H1 (cell line): ENCODE measurements at regions not wholly inside any gene's neighbourhood (a gene's known extent, or its start where the extent isn't known, plus 50 kb on each side); places are given as distances from the start of the nearest gene placed in this dataset.

Experiments
- CTCF ChIA-PET: fragments of 300-600 bp; sonication (Branson Sonifier 250); formaldehyde crosslinking; loops from one replicate; lab custom pipeline; 2021; ENCODE audit not compliant: partially characterized antibody; lab: Charles Lee
- POLR2A ChIA-PET: fragments of 300-600 bp; sonication (Branson Sonifier 250); formaldehyde crosslinking; loops from one replicate; lab custom pipeline; 2021; ENCODE audit warnings: inconsistent platforms; ENCODE audit not compliant: partially characterized antibody; lab: Charles Lee
- DNase-seq, 2 experiments: peaks; one replicate each; pipeline versions ENCODE4 v3.0.0 to v3.0.0-alpha.2; 2010 to 2022; ENCODE audit warnings: low spot score in 2 of 2, low read depth in 1 of 2, mixed read lengths in 1 of 2
- FAIRE-seq: peaks from 2 replicates; lab custom pipeline; 2011; peaks lifted over from hg19 to GRCh38; lab: Jason Lieb, UNC
- H2AFZ ChIP-seq: 2 replicates; pipeline ENCODE4 v1.8.1; 2012; ENCODE audit warnings: low read length, inconsistent platforms
- H2AK5ac ChIP-seq: 2 replicates; pipeline ENCODE4 v1.6.1; 2013; ENCODE audit warnings: low read depth, low read length
- H2BK120ac ChIP-seq: replicated peaks from 2 replicates; pipeline ENCODE3; 2013; ENCODE audit warnings: low read depth, low read length, inconsistent platforms
- H2BK12ac ChIP-seq: 2 replicates; pipeline ENCODE4 v1.6.1; 2013; ENCODE audit warnings: low read depth, low read length
- H2BK15ac ChIP-seq: 2 replicates; pipeline ENCODE4 v1.6.1; 2013; ENCODE audit warnings: low read length
- H2BK20ac ChIP-seq: 2 replicates; pipeline ENCODE4 v1.6.1; 2013; ENCODE audit warnings: low read length
- H2BK5ac ChIP-seq: 2 replicates; pipeline ENCODE4 v1.6.1; 2013; ENCODE audit warnings: low read depth, low read length
- H3K14ac ChIP-seq: 2 replicates; pipeline ENCODE4 v1.6.1; 2013; ENCODE audit warnings: inconsistent platforms; ENCODE audit not compliant: insufficient read length
- H3K18ac ChIP-seq: 2 replicates; pipeline ENCODE4 v1.6.1; 2013; ENCODE audit warnings: low read length; ENCODE audit errors: extremely low read depth
- H3K23ac ChIP-seq: 2 replicates; pipeline ENCODE4 v1.6.1; 2013; ENCODE audit warnings: inconsistent platforms; ENCODE audit not compliant: insufficient read length
- H3K23me2 ChIP-seq: 2 replicates; pipeline ENCODE4 v1.6.1; 2013; ENCODE audit warnings: low read depth, low read length
- H3K27ac ChIP-seq: 2 replicates; pipeline ENCODE4 v1.6.1; 2011; ENCODE audit warnings: low read depth, low read length, inconsistent platforms
- H3K27me3 ChIP-seq, 4 experiments: replicated peaks in 1 of 4; 1 replicate in 1 of 4; 2 replicates in 3 of 4; pipeline versions ENCODE4 v1.6.1 to v1.8.1; 2011 to 2013; ENCODE audit warnings: low read length in 3 of 4, mild to moderate bottlenecking in 3 of 4, inconsistent platforms in 2 of 4, mixed read lengths in 2 of 4, moderate library complexity in 1 of 4; ENCODE audit not compliant: control insufficient read depth in 3 of 4, insufficient read depth in 3 of 4; ENCODE audit errors: extremely low read depth in 1 of 4
- H3K36me3 ChIP-seq, 4 experiments: 2 replicates each; pipeline versions ENCODE4 v1.6.1 to v1.8.1; 2011 to 2013; ENCODE audit warnings: mild to moderate bottlenecking in 4 of 4, low read length in 3 of 4, moderate library complexity in 2 of 4, control low read depth in 1 of 4, inconsistent platforms in 1 of 4; ENCODE audit not compliant: insufficient read depth in 4 of 4, control insufficient read depth in 2 of 4
- H3K4ac ChIP-seq: replicated peaks from 2 replicates; pipeline ENCODE3; 2013; ENCODE audit warnings: low read length, low read depth, mixed read lengths, inconsistent platforms; ENCODE audit not compliant: insufficient read length
- H3K4me1 ChIP-seq, 4 experiments: replicated peaks in 1 of 4; 1 replicate in 1 of 4; 2 replicates in 3 of 4; pipeline versions ENCODE4 v1.6.1 to v1.8.1; 2011 to 2013; ENCODE audit warnings: low read length in 3 of 4, inconsistent platforms in 2 of 4, mixed read lengths in 1 of 4; ENCODE audit not compliant: insufficient read depth in 4 of 4, control insufficient read depth in 3 of 4
- H3K4me2 ChIP-seq, 2 experiments: 2 replicates each; pipeline versions ENCODE4 v1.6.1 to v1.8.1; 2011 to 2013; ENCODE audit warnings: low read depth in 2 of 2, low read length in 2 of 2, control low read depth in 1 of 2, inconsistent platforms in 1 of 2, mild to moderate bottlenecking in 1 of 2; ENCODE audit not compliant: insufficient read depth in 1 of 2
- H3K4me3 ChIP-seq, 4 experiments: fragments of 200-600, 300-600 bp in 1 of 4; sonication (generic), shearing (Covaris generic), sonication (Bioruptor Twin) in 1 of 4; 2 replicates each; pipeline versions ENCODE4 v1.5.1 to v1.8.1; 2011 to 2016; ENCODE audit warnings: low read length in 4 of 4, low read depth in 3 of 4, control low read depth in 2 of 4, inconsistent platforms in 2 of 4, mild to moderate bottlenecking in 2 of 4, mixed read lengths in 1 of 4, moderate library complexity in 1 of 4; ENCODE audit not compliant: insufficient read depth in 2 of 4; ENCODE audit errors: extremely low read depth in 1 of 4
- H3K56ac ChIP-seq: replicated peaks from 2 replicates; pipeline ENCODE3; 2013; ENCODE audit warnings: low read depth, mild to moderate bottlenecking, mixed read lengths, low read length, inconsistent platforms; ENCODE audit not compliant: insufficient read length
- H3K79me1 ChIP-seq: 2 replicates; pipeline ENCODE4 v1.6.1; 2013; ENCODE audit warnings: low read depth, low read length, control low read depth
- H3K79me2 ChIP-seq, 2 experiments: 2 replicates each; pipeline versions ENCODE4 v1.6.1 to v1.8.1; 2012 to 2013; ENCODE audit warnings: low read length in 2 of 2, mild to moderate bottlenecking in 2 of 2, inconsistent platforms in 1 of 2; ENCODE audit not compliant: insufficient read depth in 2 of 2, control insufficient read depth in 1 of 2
- H3K9ac ChIP-seq, 4 experiments: replicated peaks in 1 of 4; 1 replicate in 1 of 4; 2 replicates in 3 of 4; pipeline versions ENCODE4 v1.6.1 to v1.8.1; 2011 to 2013; ENCODE audit warnings: low read depth in 3 of 4, low read length in 3 of 4, control low read depth in 2 of 4, mild to moderate bottlenecking in 2 of 4, moderate library complexity in 2 of 4, inconsistent platforms in 1 of 4; ENCODE audit errors: extremely low read depth in 1 of 4
- H3K9me3 ChIP-seq, 2 experiments: 2 replicates each; pipeline versions ENCODE4 v1.6.1 to v1.8.1; 2012 to 2013; ENCODE audit warnings: mild to moderate bottlenecking in 2 of 2, moderate library complexity in 2 of 2, control low read depth in 1 of 2, inconsistent platforms in 1 of 2, low read depth in 1 of 2, low read length in 1 of 2, mixed read lengths in 1 of 2; ENCODE audit not compliant: insufficient read depth in 2 of 2
- H4K20me1 ChIP-seq, 2 experiments: replicated peaks in 1 of 2; 2 replicates each; pipeline versions ENCODE3 to v1.8.1; 2011 to 2013; ENCODE audit warnings: inconsistent platforms in 2 of 2, low read length in 2 of 2, mild to moderate bottlenecking in 1 of 2; ENCODE audit not compliant: insufficient read depth in 2 of 2, control insufficient read depth in 1 of 2
- H4K5ac ChIP-seq: 2 replicates; pipeline ENCODE4 v1.6.1; 2013; ENCODE audit warnings: low read length, low read depth, mixed read lengths, inconsistent platforms; ENCODE audit not compliant: insufficient read length
- H4K8ac ChIP-seq: 2 replicates; pipeline ENCODE4 v1.8.0; 2013; ENCODE audit warnings: mild to moderate bottlenecking, moderate library complexity, low read length, inconsistent platforms; ENCODE audit not compliant: insufficient read depth; ENCODE audit errors: extremely low read depth
- H4K91ac ChIP-seq: replicated peaks from 2 replicates; pipeline ENCODE3; 2013; ENCODE audit warnings: low read length, mixed read lengths, inconsistent platforms; ENCODE audit not compliant: insufficient read length
- CTBP2 ChIP-seq: IDR thresholded peaks from 2 replicates; pipeline ENCODE4 v1.7.0; 2011; ENCODE audit warnings: borderline replicate concordance, mild to moderate bottlenecking, moderate library complexity, mixed read lengths, low read length; ENCODE audit not compliant: insufficient read depth, insufficient read length
- WGBS, 2 experiments: shearing (Covaris generic) in 1 of 2; methylation state at CpG; one replicate each; pipeline versions ENCODE4 v1.1.6 to v1.1.7; 2013 to 2015; ENCODE audit warnings: low lambda C conversion rate in 2 of 2, mixed read lengths in 2 of 2, inconsistent platforms in 1 of 2, low coverage in 1 of 2, missing lambda C conversion rate in 1 of 2; ENCODE audit not compliant: insufficient replicate concordance in 2 of 2, insufficient coverage in 1 of 2, insufficient read length in 1 of 2; ENCODE audit errors: extremely low coverage in 1 of 2, missing lambda C conversion rate in 1 of 2; 5-methylcytosine and 5-hydroxymethylcytosine counted together

GRCh38 chr12:47312808-47313426 lies 233.2 kb upstream of the AMIGO2 start:
- no peak for FAIRE-seq
- H4K91ac ChIP-seq: no peak overlapping the region
- H2BK20ac ChIP-seq: no peak overlapping the region
- no peak overlapping the region for H2AFZ ChIP-seq
- no peak overlapping the region for H4K5ac ChIP-seq
- H2BK120ac ChIP-seq: no peak overlapping the region
- H3K4me3 ChIP-seq: no peak overlapping the region
- no peaks in the 10 kb centered on the region for H3K79me1 ChIP-seq
- TF ChIP-seq CTBP2: no peak
- H3K9ac ChIP-seq: no peak overlapping the region
- H3K4me2 ChIP-seq: no peak overlapping the region
- H3K14ac ChIP-seq: no peak overlapping the region
- ChIA-PET POLR2A (no interaction called here), CTCF (interaction anchor here (1.0 kb wide), 1 partner anchor 242 kb away, joined by 3 read pairs; no protein-coding TSS in a partner anchor)
- H3K23ac ChIP-seq: no peak overlapping the region
- H3K56ac ChIP-seq: no peak overlapping the region
- no peak overlapping the region for H2BK12ac ChIP-seq
- H3K9me3 ChIP-seq: no peaks in the 10 kb centered on the region
- H3K27me3 ChIP-seq: no peaks in the 10 kb centered on the region
- no peaks in the 10 kb centered on the region for H4K20me1 ChIP-seq
- no peak overlapping the region for H2BK15ac ChIP-seq
- no peaks in the 10 kb centered on the region for H3K23me2 ChIP-seq
- WGBS, 2 experiments: 92% methylated on average over 3 of the region's 3 CpGs; no CpG with 5 or more reads in 1 of the 2 experiments
- no peak overlapping the region for H3K4ac ChIP-seq
- H3K18ac ChIP-seq: no peak overlapping the region
- no peak overlapping the region for H2BK5ac ChIP-seq
- H4K8ac ChIP-seq: no peak overlapping the region
- no peaks in the 10 kb centered on the region for H3K4me1 ChIP-seq
- H3K36me3 ChIP-seq: no peaks in the 10 kb centered on the region
- no peak overlapping the region for H3K27ac ChIP-seq
- H3K79me2 ChIP-seq: no peaks in the 10 kb centered on the region
- H2AK5ac ChIP-seq: no peak overlapping the region
- DNase-seq: no peak
